GM06990 (cell line): ENCODE measurements at regions not wholly inside any gene's neighbourhood (a gene's known extent, or its start where the extent isn't known, plus 50 kb on each side); places are given as distances from the start of the nearest gene placed in this dataset.

ENCODE experiments used
- DNase-seq: peaks from one replicate; pipeline ENCODE4 v3.0.0-alpha.2; 2011; ENCODE audit not compliant: insufficient read length; ENCODE audit errors: extremely low read depth
- H3K27me3 ChIP-seq: replicated peaks from 2 replicates; pipeline ENCODE4 v1.6.0; 2011; ENCODE audit warnings: low read length; ENCODE audit not compliant: control insufficient read depth, insufficient read depth
- H3K36me3 ChIP-seq: 2 replicates; pipeline ENCODE4 v1.5.1; 2011; ENCODE audit warnings: low read length; ENCODE audit not compliant: control insufficient read depth, insufficient read depth
- H3K4me3 ChIP-seq: replicated peaks from 2 replicates; pipeline ENCODE4 v1.5.1; 2011; ENCODE audit warnings: low read depth, mild to moderate bottlenecking, control low read depth, low read length
- TF ChIP-seq, protein P1 (sequence below): IDR thresholded peaks from 2 replicates; pipeline ENCODE4 v1.5.1; 2011; ENCODE audit warnings: low read length, control low read depth, mild to moderate bottlenecking, inconsistent platforms; ENCODE audit not compliant: insufficient read depth, poor library complexity, severe bottlenecking

DNA sequence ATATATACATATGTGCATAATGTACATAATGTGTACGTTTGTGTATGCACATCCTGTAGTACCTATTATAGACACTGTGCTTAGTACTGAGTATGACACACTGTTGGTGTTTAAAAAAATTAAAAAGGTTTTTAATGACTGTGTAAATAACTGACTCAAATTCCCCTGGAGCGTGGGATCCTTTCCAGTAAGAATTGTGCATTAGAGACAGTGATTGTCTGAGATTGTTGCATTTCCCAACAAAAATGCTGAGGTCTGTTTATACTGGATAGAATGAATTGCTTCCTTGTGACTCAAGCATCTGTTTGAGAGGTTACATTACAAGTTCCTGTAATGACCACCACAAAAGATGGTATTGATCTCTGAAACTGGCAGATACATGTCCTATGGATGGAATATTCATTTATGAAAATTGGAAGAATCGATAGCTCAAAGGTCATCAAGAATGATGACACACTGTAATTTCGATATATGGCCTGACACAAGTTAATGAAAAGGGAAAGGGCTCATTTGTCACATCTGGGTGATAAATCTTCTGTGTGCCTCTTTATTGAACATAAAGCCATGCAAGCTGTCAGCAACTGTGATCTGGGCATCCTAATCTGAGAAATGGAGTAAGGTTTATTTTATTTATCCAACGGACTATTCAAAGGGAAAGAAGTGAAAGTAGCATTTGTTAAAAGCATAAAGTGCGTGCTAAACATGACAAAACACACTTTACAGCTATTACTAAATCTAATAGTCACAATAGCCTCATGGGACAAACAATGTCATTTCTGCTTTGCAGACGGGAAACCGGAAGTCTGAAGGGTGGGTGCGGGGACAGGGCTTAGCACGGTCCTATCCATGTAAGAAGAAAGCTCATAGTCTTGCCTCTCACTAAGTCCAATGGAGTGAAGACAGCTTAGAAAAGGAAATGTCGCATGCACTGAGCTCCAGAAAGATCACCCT lies 228.8 kb downstream of the CDH11 start:
- Histone ChIP-seq H3K36me3 (no peaks in the 10 kb centered on the region), H3K27me3 (no peaks in the 10 kb centered on the region), H3K4me3 (no peak overlapping the region)
- no peak for DNase-seq
- TF ChIP-seq, protein P1, sequence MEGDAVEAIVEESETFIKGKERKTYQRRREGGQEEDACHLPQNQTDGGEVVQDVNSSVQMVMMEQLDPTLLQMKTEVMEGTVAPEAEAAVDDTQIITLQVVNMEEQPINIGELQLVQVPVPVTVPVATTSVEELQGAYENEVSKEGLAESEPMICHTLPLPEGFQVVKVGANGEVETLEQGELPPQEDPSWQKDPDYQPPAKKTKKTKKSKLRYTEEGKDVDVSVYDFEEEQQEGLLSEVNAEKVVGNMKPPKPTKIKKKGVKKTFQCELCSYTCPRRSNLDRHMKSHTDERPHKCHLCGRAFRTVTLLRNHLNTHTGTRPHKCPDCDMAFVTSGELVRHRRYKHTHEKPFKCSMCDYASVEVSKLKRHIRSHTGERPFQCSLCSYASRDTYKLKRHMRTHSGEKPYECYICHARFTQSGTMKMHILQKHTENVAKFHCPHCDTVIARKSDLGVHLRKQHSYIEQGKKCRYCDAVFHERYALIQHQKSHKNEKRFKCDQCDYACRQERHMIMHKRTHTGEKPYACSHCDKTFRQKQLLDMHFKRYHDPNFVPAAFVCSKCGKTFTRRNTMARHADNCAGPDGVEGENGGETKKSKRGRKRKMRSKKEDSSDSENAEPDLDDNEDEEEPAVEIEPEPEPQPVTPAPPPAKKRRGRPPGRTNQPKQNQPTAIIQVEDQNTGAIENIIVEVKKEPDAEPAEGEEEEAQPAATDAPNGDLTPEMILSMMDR, result no peak

DNA sequence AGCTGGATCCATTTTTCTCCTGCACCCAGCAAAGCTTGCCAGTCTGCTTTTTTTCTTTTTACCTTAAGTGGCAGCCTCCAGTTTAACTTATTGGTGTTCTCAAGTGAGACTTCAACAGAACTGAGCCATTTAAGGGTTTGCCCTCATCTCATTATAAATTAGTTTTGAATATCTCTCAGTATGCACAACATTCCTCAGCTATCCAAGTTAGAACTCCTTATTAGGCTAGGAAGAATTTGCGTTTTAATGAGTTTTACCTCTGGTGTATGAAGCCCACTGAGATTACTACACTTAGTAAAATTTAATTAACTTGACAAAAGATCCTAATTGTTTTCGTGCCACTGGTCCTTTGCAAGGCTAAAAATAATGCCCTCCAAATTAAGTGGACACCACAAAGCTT lies 232.4 kb downstream of the CDH11 start:
- DNase-seq, result no peak
- Histone ChIP-seq H3K4me3 (no peak overlapping the region), H3K27me3 (no peaks in the 10 kb centered on the region), H3K36me3 (no peaks in the 10 kb centered on the region)
- TF ChIP-seq, protein P1, result no peak

DNA sequence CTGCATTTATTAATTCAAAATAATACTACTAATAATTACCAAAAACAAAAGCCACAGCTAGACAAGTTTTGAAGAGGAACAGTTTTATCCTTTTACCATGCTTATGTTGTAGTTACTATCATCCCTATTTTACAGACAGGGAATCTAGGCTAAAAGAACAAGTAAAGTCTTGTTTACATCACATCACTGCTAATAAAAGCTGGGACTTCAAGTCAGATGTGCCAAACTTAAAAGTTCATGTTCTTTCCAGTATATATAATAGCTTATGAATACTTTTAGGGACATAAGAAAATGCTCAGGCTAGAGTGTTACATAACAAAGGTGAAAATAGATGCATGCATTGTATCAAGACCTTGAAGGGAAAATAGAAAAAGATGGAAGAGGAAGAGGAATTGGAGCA lies 234.2 kb downstream of the CDH11 start:
- no peaks in the 10 kb centered on the region for H3K36me3 ChIP-seq
- no peaks in the 10 kb centered on the region for H3K27me3 ChIP-seq
- H3K4me3 ChIP-seq, result no peak overlapping the region
- TF ChIP-seq, protein P1, result no peak
- DNase-seq, result no peak

DNA sequence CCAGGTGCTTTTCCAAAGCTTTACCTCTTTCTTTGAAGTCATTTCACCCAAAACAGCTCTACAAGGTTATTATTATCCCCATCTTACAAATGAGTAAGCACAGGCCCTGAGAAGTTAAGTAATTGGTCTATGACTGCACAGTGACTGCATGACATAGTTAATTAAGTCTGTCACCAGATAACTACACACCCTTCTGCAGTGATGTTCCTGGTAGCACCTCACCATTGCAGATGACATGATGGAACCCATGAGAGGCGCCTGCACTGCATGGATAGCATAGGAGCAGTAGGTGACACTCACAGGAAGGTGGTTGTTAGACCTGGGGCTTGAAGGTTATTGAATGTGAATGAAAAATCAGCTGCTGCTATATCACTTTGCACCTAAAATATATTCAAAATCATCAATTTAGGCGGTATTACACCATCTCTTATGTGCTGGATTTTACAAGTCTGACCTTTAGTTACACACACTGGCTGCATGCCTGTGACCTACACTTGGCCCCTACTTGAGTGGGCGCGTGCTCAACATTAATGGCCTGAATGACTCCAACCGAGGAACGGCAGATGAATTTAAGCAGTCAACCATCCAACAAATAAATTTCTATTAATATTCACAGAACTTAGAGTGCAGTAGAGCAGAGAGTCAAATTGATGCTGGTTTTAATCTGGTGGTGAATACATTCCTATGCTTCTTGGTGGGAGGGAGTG lies 239.6 kb downstream of the CDH11 start:
- DNase-seq, result no peak
- TF ChIP-seq, protein P1, result no peak
- H3K4me3 ChIP-seq, result no peak overlapping the region
- no peaks in the 10 kb centered on the region for H3K27me3 ChIP-seq
- H3K36me3 ChIP-seq, result no peaks in the 10 kb centered on the region

DNA sequence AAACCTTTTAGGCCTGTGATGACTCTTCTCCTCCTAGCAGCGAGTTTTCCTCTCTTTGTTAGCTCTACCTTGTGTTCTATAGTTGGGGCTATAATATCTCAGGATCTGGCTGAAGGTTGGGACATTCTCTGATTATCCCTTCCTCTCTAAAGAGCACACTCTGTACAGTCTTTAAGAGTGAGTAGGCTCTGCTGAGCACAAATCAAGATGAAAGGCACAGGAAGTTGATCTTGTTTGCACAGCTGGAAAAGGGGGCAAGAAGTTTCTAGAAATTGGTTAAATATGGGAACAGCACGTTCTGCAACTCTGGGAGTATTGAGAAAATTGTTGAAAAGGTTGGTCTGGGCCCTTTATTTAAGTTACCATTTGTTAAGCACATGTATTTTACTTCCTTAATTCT lies 240.9 kb downstream of the CDH11 start:
- DNase-seq, result no peak
- H3K4me3 ChIP-seq, result no peak overlapping the region
- TF ChIP-seq, protein P1, result no peak
- no peaks in the 10 kb centered on the region for H3K27me3 ChIP-seq
- no peaks in the 10 kb centered on the region for H3K36me3 ChIP-seq
